AG08395 (cell line): ENCODE measurements at regions not wholly inside any gene's neighbourhood (a gene's known extent, or its start where the extent isn't known, plus 50 kb on each side); places are given as distances from the start of the nearest gene placed in this dataset.

Experiments
- DNase-seq: peaks from one replicate; pipeline ENCODE4 v3.0.0; 2012; ENCODE audit warnings: mixed read lengths, low spot score

DNA sequence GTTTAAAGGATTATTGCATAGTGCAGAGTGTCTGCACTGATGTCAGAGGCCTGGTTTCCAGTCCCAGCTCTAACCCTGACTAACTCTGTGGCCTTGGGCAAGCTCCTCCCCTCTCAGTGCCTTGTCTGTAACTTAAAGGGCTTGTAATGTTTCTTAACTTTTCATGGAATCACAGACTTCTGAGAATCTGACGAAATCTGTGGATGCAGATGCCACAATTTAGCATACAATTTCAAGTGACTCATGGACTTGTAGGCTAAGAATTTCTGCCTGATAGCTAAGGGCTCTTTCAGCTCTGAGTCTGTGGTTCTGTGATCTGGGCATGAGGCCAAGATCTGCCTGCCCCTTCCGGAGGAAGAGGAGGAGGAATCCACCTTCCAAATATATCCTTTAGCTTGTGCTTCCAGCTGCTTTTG, 236.9 kb downstream of the AR start:
- peak; percentile 74 for DNase-seq

DNA sequence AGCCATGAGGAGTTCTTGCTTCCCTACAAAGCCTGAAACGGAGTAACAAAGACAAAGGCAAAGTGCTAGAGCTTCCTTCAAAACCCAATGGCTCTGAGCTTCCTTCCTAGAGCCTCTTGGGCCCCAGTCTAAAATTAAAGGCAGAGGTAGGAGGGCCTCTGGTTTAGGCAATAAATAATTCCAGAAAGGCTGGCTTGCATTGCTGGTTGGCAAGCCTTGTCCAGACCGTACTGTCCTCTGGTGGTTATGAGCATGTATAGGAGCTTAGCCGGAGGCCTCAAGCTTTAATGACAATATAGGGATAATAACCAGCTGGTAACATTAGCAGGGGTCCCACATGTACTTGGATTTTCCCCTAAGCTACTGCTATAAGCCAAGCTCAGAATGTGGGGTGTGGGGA, 237.3 kb downstream of the AR start:
- DNase-seq = no peak

DNA sequence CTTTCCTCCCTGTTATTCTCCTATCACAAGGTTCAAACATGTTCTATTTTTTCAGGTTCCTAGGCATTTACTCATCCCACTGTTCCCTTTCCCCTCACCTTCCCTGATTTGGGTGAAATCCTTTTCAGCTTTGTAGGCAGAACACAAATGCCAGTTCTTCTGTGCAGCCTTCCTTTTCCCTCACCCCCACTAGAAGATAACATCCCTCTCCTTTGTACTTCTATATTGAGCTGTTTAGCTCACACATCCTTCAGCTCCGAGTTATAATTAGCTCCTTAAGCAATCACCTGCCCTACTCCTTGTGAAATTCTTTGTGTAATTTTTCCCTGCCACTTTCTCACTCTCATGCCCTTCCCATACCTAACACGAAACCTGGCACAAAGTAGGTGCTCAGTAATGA, 240.9 kb downstream of the AR start:
- DNase-seq = no peak

DNA sequence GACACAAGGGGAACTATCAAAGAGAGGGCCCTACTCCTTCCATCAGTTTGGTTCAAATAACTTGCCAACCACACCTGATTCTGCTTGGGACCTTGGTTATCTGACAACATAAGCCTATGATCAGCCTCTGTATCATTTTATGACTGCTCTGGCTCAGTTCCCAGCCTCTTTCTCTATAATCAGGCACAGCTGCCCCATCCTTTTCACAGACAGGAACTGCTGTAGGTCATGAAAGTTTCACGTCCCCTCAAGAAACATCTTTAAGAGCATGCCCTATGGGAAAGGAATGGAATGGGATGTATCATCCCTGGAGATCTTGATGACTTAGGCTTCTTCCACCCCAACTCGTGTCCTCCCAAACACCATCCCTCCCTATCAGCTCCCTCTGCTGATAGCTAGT, 243.4 kb downstream of the AR start:
- DNase-seq = peak; percentile 4

DNA sequence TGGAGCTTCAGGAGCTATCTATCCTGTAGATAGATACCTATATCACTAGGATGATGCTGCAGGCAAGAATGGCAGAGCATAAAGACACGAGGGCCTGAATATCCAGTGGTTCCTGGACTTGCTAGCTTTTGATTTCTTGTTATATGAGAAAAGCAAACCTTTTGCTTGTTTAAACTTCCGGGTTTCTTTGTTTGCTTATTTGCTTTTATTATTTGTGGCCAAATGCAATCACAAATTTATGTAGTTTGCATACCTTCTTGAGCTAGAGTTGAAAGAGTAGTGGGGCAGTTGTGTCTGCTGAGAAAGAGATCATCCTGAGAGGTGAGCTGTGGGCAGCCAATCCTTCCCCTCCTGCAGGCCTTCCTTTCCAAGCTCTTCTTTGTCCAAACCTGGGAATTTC, 245.7 kb downstream of the AR start:
- no peak for DNase-seq
